Fibroblast of mammary gland (primary cell): ENCODE measurements at regions not wholly inside any gene's neighbourhood (a gene's known extent, or its start where the extent isn't known, plus 50 kb on each side); places are given as distances from the start of the nearest gene placed in this dataset.

Experiments
- DNase-seq: peaks from one replicate; pipeline ENCODE4 v3.0.0-alpha.2; 2010; ENCODE audit warnings: low read depth
- H3K4me3 ChIP-seq: 2 replicates; pipeline ENCODE4 v1.5.1; 2011; ENCODE audit warnings: low read depth, mild to moderate bottlenecking, low read length, moderate library complexity; ENCODE audit not compliant: control insufficient read depth
- CTCF ChIP-seq: conservative IDR thresholded peaks from 2 replicates; pipeline ENCODE4 v1.5.1; 2011; ENCODE audit warnings: low read depth, low read length, inconsistent platforms; ENCODE audit not compliant: control insufficient read depth, insufficient read depth

GRCh38 chr2:129255610-129256313 lies 723.7 kb upstream of the RAB6C start:
- no peak overlapping the region for H3K4me3 ChIP-seq
- TF ChIP-seq CTCF: no peak
- DNase-seq: no peak

- H3K4me3 ChIP-seq: no peak overlapping the region
- no peak for DNase-seq
- TF ChIP-seq CTCF: no peak
Measured at GRCh38 chr2:129256642-129257041, 722.8 kb upstream of the RAB6C start.

GRCh38 chr2:129262934-129263333 lies 716.5 kb upstream of the RAB6C start:
- H3K4me3 ChIP-seq: no peak overlapping the region
- DNase-seq: no peak
- TF ChIP-seq CTCF: no peak

GRCh38 chr2:129263939-129264338 lies 715.5 kb upstream of the RAB6C start:
- no peak for DNase-seq
- no peak for TF ChIP-seq CTCF
- no peak overlapping the region for H3K4me3 ChIP-seq

GRCh38 chr2:129267559-129267958 lies 711.9 kb upstream of the RAB6C start:
- DNase-seq: no peak

GRCh38 chr2:129273266-129274037 lies 706.0 kb upstream of the RAB6C start:
- no peak overlapping the region for H3K4me3 ChIP-seq
- no peak for DNase-seq
- TF ChIP-seq CTCF: no peak

More at GRCh38 chr2:129267559-129267958, 711.9 kb upstream of the RAB6C start:
- TF ChIP-seq CTCF: no peak
- no peak overlapping the region for H3K4me3 ChIP-seq

GRCh38 chr2:129274038-129274415 lies 705.4 kb upstream of the RAB6C start:
- DNase-seq: no peak
- no peak overlapping the region for H3K4me3 ChIP-seq
- TF ChIP-seq CTCF: no peak
